Ishikawa (cell line): ENCODE measurements at regions not wholly inside any gene's neighbourhood (a gene's known extent, or its start where the extent isn't known, plus 50 kb on each side); places are given as distances from the start of the nearest gene placed in this dataset.

Experiments used
- CEBPB ChIP-seq: IDR thresholded peaks from 2 replicates; pipeline ENCODE4 v1.6.1; 2012
- CREB1 ChIP-seq: IDR thresholded peaks from 2 replicates; pipeline ENCODE4 v1.6.1; 2012; ENCODE audit warnings: low read depth
- EGR1 ChIP-seq: IDR thresholded peaks from 2 replicates; pipeline ENCODE4 v1.6.1; 2012
- EP300 ChIP-seq: IDR thresholded peaks from 2 replicates; pipeline ENCODE4 v1.6.1; 2012; ENCODE audit warnings: borderline replicate concordance
- FOXM1 ChIP-seq: IDR thresholded peaks from 2 replicates; pipeline ENCODE4 v1.6.1; 2012; ENCODE audit warnings: low read depth, borderline replicate concordance
- NFIC ChIP-seq: IDR thresholded peaks from 2 replicates; pipeline ENCODE4 v1.6.1; 2012
- RAD21 ChIP-seq: IDR thresholded peaks from 2 replicates; pipeline ENCODE4 v1.6.1; 2012; ENCODE audit warnings: low read depth
- TAF1 ChIP-seq: IDR thresholded peaks from 2 replicates; pipeline ENCODE4 v1.6.1; 2012; ENCODE audit warnings: low read depth, mild to moderate bottlenecking
- TCF12 ChIP-seq: IDR thresholded peaks from 2 replicates; pipeline ENCODE4 v1.6.1; 2012; ENCODE audit warnings: low read depth
- TEAD4 ChIP-seq: IDR thresholded peaks from 2 replicates; pipeline ENCODE4 v1.6.1; 2012
- YY1 ChIP-seq: IDR thresholded peaks from 2 replicates; pipeline ENCODE4 v1.6.1; 2012; ENCODE audit warnings: low read depth
- ZBTB7A ChIP-seq: IDR thresholded peaks from 2 replicates; pipeline ENCODE4 v1.6.1; 2012; ENCODE audit warnings: low read depth
- TF ChIP-seq, protein P1 (sequence below): IDR thresholded peaks from 2 replicates; pipeline ENCODE4 v1.6.1; 2012
- TF ChIP-seq, protein P2 (sequence below): IDR thresholded peaks from 2 replicates; pipeline ENCODE4 v1.6.1; 2012
- TF ChIP-seq, protein P3 (sequence below): IDR thresholded peaks from 2 replicates; pipeline ENCODE4 v1.6.1; 2012; ENCODE audit warnings: low read depth, mild to moderate bottlenecking

DNA sequence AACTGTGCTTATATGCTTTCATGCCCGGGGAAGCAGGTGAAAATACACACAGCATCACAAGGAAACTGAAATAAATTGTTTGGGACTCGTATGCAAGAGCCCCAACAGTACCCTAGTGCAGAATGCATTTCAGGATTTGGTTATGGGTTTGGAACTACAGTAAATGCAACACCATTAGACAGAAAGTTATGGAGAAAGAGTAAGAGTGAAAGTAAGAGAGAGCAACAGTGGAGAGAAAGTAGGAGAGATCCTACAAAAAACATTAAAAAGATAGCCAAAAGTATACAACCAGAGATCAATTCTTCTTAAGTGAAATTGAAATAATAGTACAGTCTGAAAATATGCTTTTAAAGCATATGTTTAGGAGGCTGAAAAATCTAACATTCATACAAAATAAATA, 231.1 kb downstream of the TFEC start:
- TF ChIP-seq EP300, result no peak
- TF ChIP-seq, protein P1, sequence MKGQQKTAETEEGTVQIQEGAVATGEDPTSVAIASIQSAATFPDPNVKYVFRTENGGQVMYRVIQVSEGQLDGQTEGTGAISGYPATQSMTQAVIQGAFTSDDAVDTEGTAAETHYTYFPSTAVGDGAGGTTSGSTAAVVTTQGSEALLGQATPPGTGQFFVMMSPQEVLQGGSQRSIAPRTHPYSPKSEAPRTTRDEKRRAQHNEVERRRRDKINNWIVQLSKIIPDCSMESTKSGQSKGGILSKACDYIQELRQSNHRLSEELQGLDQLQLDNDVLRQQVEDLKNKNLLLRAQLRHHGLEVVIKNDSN, result no peak
- no peak for TF ChIP-seq YY1
- TF ChIP-seq, protein P2, sequence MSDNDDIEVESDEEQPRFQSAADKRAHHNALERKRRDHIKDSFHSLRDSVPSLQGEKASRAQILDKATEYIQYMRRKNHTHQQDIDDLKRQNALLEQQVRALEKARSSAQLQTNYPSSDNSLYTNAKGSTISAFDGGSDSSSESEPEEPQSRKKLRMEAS, result no peak
- TF ChIP-seq EGR1, result no peak
- no peak for TF ChIP-seq TEAD4
- TF ChIP-seq FOXM1, result no peak
- TF ChIP-seq RAD21, result no peak
- TF ChIP-seq TCF12, result no peak
- no peak for TF ChIP-seq CEBPB
- TF ChIP-seq ZBTB7A, result no peak
- no peak for TF ChIP-seq NFIC
- no peak for TF ChIP-seq TAF1

DNA sequence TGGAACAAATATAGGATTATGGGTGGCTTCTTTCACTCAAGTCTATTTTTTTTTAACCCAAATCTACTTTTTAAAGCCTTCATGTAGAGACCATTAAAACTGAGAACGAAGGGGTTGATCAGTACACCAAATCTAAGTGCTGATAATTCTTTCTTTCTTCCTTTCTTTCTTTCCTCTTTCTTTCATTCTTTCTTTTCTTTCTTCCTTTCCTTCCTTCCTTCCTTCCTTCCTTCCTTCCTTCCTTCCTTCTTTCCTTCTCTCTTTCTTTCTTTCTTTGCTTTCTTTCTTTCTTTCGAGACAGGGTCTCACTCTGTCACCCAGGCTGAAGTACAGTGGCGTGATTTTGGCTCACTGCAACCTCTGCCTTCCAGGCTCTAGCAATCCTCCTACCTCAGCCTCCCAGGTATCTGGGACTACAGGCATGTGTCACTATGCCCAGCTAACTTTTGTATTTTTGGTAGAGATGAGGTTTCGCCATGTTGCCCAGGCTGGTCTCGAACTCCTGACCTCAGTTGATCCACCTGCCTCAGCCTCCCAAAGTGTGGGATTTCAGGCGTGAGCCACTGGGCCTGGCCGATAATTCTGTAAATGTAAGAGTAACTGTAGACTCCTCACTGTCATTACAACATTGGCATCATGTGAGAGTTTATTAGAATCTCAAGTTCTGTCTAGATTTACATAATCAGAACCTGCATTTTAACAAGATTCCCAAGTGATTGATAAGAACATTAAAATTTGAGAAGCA, 236.4 kb downstream of the TFEC start:
- TF ChIP-seq NFIC (no peak), TCF12 (no peak)
- TF ChIP-seq, protein P1, result no peak

DNA sequence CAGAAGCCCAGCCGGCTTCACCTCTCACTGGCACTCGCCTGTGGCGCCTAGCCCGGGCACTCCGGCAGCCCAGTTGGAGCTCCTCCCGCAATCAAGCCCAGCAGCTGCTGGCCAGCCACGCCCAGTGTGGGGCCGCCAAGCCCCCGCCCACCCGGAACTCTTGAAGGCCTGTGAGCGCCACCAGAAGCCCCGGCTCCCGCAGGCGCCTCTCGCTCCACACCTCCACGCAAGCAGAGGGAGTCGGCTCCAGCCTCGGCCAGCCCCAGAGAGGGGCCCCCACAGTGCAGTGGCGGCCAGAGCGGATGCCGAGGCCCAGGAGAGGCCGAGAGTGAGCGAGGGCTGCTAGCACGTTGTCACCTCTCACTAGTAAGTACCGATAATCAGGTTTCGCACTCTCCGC, 240.7 kb downstream of the TFEC start:
- TF ChIP-seq CEBPB (no peak), NFIC (no peak), EGR1 (no peak), ZBTB7A (no peak), TCF12 (no peak), FOXM1 (no peak), CREB1 (no peak), TEAD4 (no peak), EP300 (no peak), RAD21 (no peak), YY1 (no peak)
- TF ChIP-seq, protein P3, sequence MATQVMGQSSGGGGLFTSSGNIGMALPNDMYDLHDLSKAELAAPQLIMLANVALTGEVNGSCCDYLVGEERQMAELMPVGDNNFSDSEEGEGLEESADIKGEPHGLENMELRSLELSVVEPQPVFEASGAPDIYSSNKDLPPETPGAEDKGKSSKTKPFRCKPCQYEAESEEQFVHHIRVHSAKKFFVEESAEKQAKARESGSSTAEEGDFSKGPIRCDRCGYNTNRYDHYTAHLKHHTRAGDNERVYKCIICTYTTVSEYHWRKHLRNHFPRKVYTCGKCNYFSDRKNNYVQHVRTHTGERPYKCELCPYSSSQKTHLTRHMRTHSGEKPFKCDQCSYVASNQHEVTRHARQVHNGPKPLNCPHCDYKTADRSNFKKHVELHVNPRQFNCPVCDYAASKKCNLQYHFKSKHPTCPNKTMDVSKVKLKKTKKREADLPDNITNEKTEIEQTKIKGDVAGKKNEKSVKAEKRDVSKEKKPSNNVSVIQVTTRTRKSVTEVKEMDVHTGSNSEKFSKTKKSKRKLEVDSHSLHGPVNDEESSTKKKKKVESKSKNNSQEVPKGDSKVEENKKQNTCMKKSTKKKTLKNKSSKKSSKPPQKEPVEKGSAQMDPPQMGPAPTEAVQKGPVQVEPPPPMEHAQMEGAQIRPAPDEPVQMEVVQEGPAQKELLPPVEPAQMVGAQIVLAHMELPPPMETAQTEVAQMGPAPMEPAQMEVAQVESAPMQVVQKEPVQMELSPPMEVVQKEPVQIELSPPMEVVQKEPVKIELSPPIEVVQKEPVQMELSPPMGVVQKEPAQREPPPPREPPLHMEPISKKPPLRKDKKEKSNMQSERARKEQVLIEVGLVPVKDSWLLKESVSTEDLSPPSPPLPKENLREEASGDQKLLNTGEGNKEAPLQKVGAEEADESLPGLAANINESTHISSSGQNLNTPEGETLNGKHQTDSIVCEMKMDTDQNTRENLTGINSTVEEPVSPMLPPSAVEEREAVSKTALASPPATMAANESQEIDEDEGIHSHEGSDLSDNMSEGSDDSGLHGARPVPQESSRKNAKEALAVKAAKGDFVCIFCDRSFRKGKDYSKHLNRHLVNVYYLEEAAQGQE, result no peak
- TF ChIP-seq, protein P1, result no peak

DNA sequence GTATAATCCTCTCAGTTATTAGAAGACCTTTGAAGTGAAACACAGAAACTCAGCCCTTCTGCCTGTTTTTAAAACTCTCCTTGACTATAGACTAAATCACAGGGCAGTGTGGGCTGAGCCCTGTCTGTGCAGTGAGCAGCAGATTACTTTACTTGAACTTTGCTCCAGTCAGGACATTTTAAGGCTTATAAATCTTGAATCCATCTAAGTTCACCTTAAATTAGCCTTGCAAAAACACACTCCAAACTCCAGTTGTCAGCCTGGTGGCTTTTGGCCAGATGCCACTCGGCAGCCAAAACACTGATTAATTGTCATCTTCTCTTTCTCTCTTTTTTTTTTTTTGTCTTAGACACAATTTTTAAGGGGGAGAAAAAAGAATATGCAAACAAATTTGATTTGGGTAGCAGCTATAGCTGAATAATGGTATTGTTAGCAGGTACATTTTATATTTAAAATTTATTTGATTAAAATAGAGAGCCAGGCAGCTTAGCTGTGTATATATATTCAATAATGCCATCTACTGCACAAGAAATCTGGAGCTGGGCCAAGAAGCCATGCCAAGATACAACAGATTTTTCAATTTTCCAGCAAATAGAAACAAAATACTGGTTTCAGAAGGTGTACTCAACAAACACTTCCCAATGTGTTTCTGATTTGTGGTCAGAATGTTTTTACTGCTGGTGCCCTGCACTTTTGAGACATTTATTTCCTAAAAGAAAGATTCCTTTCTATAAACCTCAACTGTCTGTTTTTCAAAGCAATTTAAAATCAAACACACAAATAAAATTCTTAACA, 247.7 kb downstream of the TFEC start:
- TF ChIP-seq, protein P3, result no peak
- no peak for TF ChIP-seq YY1
- 0 out of 2 replicates have a peak, but pooled peaks have one; percentile 8 for TF ChIP-seq NFIC
- no peak for TF ChIP-seq CREB1
- no peak for TF ChIP-seq CEBPB

DNA sequence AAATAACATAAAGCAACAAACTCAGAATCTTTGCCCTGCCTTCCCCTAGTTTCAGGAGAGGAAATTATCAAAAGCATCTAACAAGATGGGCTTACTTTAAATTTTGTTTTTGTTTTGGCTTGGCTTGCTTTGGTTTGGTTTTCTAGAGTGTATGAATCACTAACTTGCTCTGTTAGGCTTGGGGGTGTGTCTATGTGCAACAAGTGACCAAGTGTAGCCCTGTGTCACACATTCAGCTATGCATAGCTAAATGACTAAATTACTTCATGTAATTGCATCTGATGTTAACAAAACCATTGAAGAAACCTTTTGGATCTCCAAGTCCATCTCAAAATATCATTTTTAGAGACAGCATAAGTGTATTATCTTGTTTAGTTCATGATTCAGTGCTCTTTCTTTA, 251.0 kb downstream of the TFEC start:
- TF ChIP-seq YY1, result no peak
- TF ChIP-seq TAF1, result no peak
- no peak for TF ChIP-seq RAD21
- TF ChIP-seq NFIC, result no peak
- no peak for TF ChIP-seq EP300
- no peak for TF ChIP-seq TCF12
- TF ChIP-seq, protein P1, result no peak
- no peak for TF ChIP-seq FOXM1
- no peak for TF ChIP-seq ZBTB7A
- TF ChIP-seq TEAD4, result no peak
- no peak for TF ChIP-seq CREB1
- TF ChIP-seq, protein P3, result no peak
- TF ChIP-seq CEBPB, result no peak
- TF ChIP-seq, protein P2, result no peak
- TF ChIP-seq EGR1, result no peak
